ENCODE measurements at regions not wholly inside any gene's neighbourhood (a gene's known extent, or its start where the extent isn't known, plus 50 kb on each side); places are given as distances from the start of the nearest gene placed in this dataset.
"Not testable (repeated sequence)": the region's sequence is repeated elsewhere in the genome, so short reads cannot be mapped to it uniquely, and the experiment has no call there.

DNA sequence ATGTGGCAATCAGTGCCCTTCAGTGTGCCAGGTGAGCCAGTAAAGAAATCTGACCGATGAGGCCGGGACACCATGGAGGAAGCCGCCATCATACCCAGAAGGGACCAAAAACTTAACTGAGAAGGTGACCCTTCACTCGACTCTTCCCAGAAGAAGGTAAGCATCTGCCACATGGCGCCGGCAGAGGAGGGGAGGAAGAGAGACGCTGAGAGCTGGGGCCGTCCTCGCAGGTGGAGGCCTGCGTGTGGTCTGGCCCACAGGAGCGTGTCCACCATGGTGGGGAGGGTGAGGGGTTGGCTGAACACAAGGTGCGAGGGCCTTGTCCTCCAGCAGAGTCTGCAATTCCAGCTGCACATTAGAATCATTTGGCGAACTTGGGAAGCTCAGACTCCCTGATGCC lies 513.1 kb upstream of the RAB6C start:
- DNase-seq, result no peak

DNA sequence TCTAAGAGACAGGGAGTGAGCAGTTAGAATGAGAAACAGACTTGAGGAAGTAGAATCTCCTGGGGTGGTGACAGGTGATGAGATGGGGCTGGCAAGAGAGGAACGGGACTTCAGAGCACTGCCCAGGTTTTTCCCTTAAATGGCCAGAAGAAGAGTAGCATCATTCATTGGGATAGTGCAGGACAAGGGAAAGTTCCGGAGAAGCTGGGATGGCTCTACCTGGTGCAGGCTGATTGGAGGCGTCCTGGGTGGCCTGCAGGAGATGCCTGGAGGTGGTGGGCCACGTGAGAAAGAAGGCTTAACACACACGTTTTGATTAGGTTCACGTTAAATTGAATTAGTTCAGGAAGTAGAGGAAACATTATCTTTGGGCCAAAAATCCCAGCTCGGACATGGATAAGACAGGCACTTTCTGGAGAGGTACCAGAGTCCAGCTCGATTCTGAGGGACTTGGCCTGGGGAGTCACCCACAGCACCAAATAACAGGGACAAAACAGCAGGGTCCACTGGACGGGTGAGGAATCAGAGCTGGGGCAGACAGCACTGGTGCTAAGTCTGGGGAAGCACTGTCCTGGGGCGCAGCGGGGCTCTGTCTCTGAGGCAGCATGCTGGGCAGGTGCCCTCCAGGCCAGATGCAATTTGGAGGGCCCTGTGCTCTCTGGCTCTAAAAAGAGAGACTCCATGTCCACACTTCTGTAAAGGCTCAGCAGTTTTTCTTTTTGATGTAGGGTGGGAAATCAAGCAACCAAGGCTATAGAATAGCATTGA lies 512.3 kb upstream of the RAB6C start:
- DNase-seq, result no peak

DNA sequence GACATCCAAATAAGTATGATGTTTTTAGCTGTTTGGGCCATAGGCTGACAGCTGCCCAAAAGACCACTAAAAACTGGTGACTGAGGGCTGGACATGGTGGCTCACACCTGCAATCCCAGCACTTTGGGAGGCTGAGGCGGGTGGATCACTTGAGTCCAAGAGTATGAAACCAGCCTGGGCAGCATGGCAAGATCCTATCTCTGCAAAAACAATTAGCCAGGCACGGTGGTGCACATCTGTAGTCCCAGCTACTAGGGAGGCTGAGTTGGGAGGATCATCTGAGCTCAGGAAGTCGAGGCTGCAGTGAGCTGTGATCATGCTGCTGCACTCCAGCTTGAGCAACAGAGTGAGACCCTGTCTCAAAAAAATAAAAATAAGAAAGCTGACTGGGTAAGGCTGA lies 511.5 kb upstream of the RAB6C start:
- no peak for DNase-seq

DNA sequence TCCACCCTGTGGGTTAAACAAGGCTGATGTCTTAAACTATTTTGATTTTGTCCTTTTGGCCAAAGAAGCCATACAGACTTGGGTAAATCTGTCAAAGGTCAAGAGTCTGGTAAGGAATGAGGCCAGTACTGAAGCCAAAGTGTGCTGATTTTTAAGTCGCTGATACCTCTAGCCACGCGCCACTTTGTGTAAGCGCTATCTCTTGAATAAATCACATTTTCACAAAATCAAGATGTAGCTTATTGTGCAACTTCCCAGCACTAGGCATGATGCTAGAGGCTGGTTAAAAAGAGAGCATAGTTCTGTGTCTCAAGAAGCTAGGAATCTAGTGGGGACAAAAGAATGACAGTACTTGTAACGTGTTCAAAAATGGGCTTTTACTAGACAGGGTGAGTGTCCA lies 510.6 kb upstream of the RAB6C start:
- no peak for DNase-seq

DNA sequence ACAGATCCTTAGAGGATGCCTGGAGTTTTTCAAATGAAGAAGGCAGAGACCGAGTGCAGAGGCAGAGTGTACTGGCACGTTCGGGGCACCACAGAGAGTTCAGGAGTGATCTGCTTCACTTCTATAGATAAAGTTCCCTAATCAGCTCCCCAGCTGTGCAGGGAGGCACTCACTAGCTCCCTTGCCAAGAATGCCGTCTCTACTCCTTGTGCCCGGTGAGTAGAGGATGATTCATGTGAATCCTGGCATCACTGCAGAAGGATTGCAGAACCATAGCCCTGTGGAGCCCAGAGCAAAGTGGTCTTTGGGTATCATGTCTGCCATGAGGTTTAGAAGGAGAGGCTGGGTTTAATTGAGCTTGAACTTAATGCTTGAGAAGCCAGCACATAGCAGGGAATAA lies 510.1 kb upstream of the RAB6C start:
- DNase-seq, result no peak

DNA sequence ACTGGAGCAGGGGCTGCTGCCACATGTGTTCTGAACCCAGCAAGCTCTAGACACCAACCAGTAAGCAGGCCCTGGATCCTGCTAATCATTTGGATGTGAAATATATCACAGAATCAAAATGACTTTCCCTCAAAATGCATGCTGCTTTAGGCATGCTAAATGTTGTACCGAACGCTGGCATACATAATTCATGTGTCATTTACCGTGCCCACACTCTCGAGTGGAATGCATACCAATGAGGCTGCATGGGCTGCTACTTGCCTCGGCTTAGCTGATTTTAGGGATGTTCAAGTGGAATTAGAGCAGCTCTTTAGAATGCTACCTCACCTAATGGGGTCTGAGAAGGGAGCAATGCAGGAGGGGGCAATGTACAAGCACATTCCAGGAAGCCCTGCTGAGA lies 509.6 kb upstream of the RAB6C start:
- no peak for DNase-seq

DNA sequence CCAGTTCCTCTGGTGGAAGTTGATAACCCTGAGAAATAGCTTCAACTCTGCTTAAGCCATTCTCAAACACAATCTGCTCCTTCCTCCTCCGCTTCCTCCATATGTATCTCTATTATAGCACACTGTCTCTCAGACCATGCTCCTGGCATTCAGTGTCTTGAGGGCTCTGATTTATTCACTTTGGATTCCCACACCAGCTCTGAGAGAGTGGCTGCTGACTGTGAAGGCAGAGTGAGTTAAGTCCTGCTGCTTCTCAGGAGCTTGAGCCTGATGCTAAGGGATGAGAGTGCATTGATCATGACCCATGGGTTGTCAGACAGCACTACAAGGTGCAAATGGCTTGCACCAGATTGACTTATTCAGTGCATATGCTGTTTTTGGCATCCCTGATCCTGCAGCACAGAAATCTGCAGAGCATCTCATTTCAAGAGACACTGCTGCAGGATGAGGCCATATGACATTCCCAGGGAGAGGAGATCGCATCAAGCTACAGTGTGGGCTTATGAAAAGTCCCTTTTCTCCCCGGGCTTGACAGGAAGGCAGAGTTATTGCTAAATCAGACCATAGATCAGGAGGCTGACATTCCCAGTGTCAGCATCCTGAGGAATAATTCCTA lies 500.5 kb upstream of the RAB6C start:
- no peak for DNase-seq

DNA sequence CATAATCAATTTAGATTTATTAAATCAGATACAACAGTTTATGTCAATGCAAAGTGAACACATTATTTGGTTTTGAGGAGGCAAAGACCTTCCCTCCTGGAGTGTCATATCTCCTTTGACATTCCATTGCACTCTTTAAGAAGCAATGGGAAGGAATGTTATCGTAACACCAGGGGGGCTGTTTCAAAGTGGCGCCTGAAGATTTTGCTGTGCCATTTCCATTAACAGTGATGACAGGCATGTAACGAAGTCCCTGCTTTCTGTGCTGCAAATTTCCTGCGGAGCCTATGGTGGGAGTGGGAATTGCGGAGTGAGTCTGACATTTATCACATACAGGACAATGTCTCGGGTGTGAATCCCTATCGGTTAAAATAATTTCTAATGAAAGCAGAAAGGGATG lies 499.6 kb upstream of the RAB6C start:
- DNase-seq, result no peak

DNA sequence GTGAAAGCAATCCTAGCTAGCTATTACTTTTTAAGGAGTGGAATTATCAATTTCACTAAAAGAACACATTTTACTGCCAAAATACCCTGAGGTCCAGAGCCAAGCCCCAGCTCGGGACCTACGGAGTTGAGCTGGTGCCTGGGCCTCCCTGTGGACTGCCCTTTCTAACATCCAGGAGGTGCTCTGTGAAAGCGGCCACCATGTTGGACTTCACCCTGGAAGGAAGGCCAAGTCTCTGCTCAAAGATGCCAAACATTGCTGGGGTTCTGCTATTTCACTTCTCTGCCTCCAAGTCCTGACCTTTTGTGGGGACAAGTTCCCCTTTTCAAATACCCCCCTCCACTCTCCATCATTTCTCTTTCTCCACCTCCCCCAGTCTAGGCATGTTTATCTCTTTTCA lies 498.7 kb upstream of the RAB6C start:
- DNase-seq, result no peak

DNA sequence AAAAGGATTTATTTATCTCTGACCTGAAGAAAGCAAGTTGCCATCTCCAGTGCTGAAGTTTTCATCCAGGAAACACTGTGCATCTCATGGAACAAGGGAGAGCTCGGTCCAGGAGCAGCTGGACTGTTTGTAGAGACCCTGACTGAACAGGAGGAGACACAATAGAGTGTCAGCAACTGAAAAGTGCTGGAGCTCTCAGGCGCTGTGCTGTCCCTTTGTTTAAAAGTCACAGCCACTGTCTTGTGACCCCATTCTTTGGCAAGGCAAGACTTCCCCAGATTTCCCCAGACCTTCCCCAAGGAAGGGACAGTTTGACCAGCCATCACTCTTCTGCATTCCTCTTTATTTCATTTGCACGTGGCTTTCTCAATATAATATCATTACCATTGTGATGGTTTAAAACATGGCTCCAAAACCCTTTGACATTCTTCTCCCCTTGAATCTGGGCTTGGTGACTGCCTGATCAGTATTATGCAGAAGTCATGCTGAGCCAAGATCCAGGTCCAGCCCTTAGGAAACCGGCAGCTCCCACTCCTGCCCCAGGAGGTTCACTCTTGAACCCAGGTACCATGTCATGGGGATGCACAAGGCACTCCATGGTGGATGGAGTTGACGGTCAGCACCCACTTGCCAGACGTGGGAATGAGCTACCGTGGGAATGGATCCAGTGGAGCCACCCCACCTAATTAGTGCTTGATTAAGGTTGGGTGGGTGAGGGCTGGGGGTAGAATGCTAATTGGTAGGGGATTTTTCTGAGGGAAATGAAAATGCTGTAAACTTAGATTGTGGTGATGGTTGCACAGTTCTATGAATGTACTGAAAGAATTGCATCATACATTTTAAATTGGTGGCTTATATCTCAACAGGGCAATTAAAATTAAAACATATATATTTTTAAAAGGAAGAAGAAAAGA lies 497.9 kb upstream of the RAB6C start:
- no peak for DNase-seq

DNA sequence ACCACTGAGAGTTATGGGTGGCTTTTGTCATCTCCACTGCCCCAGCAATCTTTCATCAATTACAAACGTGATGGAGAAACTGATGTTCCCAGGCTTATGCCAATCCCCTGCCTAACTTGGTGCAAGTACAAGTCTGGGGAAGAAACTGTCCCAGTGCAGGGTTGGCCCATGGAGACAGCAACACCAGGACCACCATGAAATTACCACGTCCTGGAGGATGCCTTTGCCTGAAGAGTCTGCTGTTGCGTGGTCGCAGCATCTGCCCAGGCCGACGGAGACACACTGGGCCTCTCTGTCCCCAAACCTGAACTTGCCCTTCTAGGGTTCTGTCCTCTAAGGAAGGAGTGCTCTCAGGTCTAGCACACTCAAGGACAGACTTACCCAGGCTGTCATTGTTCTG lies 496.8 kb upstream of the RAB6C start:
- DNase-seq, result no peak

DNA sequence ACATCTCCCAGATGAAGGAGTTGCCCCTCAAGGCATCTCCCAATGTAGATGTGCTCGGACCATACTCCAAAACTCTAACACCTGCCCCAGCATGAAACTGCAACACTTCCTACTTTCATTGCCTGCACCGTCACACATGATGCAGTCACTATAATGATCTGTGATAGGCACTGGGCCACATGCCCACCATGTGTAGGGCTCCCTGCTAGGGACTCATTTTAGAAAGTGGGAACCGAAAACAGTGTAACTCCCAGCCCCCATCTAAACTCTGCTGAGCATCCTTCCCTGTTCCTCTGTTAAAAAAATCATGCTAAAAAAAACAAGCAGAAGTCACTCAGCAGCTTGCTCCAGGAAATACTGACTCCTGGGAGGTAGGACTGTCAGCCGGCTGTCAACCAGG lies 496.1 kb upstream of the RAB6C start:
- no peak for DNase-seq

DNA sequence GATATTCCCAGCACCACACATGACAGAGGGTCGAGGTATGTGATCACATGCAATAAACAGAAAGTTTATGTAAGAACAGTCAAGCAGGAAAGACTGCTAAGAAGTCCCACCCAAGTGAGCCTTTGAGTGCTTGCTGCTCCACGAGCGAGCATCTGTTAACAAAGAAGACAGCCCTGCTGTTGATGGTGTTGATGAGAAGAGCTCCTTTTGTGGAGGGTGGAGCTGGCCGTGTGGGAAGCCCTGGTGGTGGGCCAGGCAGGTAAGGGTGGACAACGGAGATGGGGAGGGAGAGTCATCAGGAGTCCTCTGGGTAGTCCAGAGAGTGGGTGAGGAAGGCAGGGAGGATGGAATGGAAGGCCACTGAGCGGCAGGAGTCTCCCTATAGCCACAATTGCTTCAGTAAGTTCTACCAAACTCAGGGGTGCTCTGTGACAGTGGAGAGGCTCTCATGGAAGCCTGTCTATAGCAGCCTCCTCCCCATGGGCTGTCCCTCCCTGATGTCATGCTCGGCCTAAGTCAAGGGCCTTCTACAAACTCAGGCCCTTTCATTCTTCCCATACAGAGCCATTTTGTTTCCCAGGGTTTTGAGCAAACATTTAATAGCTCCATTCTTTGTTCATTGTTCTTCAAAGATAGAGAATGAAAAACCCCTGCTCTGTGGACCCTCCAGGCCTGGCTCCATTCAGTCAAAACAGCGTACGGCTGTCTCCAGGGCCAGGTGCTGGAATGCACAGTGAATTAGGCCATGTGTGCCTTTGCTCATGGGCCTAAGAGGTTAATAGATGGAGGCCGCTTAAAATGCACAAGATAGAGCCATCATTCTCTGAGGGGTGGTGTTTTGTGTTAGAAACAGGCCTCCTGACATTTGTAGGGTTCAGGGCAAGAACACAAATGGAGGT lies 494.2 kb upstream of the RAB6C start:
- DNase-seq, result no peak

DNA sequence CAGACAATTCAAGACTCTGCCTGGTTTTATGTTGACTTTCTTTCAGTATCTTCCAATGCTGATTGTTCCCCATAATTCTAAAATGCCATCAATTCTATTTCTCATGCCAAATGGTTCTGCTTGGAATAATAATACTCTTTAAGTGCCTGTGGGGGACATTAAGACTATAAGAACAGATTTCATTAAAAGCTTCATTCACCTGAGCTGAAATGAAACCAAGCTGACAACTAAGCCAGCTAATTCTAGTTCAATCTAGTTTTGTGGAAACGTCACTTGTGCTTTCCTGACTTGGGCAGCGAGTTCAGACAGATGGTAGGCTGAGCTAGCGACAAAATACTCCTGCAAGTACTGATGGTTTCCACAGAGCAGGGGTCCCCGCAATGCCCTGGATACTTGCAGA lies 491.1 kb upstream of the RAB6C start:
- no peak for DNase-seq

DNA sequence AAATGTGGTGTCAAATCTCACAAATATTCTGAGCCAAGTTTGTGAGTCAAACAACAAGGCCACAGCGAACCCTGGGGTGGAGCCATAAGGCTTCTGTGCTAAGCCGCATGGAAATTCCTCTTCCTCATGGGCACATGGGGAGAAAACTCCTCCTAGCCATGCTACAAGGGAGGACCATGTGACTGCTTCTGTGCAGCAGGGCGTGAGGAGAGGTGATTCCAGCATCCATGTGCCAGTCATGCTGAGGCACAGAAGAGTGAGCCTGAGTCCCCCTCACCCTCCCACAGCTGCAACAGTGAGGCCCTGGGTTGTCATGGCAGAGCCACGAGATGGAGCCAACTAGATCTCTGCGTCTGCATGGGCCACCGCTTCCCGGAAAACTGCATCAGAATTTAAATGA lies 488.8 kb upstream of the RAB6C start:
- DNase-seq, result no peak

DNA sequence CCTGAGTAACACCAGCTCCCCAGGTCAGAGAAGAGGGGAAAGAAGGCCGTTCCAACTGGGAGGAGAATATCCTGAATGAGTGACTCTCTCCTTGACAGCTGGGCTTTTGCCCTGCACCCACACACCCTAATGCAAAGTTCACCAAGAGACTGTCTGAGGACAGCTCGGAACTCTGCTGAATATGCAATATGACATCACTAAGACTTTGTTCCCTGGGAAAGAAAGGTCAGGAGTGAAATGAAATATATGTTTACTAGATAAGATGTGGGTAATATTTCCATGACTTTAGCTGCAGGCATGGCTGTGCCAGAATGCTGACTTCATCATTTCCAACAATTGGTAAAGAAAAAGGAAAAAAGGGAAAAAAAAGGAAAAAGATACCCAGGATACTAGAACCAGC lies 488.2 kb upstream of the RAB6C start:
- no peak for DNase-seq

DNA sequence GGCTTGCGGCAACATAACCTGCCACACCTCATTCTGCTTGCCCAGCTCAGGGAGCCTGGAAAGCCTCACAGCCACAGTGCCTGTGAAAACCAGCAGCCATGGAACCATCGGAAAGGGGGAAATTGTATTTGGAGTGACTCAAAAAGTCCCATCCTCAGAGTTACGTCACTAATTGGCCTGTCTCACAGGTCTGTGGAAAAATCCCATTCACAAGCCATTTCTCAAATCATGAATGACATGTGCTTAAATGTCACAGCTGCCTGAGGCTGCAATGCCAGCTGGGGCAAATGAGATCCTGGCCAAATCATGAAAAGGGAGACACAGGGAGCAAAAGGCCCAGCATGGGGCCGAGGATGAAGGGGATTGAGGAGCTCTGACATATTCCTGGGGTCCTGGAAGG lies 486.9 kb upstream of the RAB6C start:
- DNase-seq, result no peak

DNA sequence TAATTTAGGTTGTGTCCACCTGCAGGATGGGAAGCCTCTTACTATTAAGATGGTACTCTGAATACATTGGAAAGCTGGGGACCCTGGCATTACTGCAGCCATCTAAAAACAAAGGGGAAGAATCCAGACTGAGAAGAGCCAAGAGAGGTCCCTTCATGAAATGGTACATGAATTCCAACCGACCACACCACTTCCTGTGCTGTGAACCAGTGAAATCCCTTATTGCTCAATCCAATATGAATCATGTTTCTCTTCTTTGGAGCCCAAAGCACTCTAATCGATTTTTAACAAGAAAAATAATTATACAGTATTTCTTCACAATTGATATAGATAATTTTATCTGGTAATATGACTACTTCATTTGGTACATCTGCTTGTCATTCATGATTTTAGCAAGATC lies 479.7 kb upstream of the RAB6C start:
- DNase-seq, result no peak

DNA sequence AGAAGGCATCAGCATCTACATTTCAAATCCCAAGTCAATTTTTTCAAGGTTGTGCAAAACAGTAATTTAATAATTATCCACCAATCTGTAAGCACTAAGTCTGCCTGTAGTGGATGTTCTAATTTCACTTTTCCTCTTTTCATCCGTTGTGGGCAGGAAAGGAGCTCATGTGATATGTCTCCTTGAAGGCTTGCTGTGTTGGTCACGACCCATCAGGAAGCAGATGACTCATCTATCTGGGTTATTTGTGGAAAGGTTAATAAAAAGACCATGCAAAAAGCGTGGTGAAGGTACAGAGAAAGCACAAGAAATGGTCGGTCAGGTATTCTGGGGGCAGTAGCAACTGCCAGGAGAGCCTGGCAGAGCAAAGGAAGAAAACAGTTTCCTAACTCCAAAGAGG lies 476.7 kb upstream of the RAB6C start:
- DNase-seq, result no peak

DNA sequence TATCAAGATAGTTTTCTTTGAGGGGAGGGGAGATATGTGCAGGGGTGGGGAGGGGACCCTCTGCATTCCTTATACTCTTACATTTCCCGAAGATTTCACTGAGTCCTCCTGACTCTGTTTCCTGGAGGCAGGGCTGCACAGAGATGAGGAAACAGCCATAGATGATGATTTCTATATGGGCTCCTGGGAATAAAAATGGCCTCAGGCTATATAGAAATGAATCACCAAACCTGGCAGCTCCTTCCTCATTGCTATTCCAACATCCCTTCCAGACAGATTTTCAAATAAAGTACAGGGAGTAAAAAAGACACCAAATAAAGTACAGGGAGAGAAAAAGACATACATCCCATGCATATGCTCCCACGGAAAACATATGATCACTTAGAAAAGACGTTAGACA lies 474.8 kb upstream of the RAB6C start:
- DNase-seq, result no peak

DNA sequence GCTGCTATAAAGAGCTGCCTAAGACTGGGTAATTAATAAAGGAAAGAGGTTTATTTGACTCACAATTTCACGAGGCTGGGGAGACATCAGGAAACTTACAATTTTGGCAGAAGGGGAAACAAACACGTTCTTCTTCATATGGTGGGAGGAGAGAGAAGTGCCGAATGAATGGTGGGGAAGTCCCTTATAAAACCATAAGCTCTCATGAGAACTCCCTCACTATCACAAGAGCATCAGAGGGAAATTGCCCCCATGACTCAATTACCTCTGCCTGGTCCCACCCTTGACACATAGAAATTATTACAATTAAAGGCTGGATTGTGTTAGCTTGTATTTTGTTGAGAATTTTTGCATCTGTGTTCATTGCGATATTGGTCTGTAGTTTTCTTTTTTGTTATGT lies 460.5 kb upstream of the RAB6C start:
- no peak for DNase-seq

DNA sequence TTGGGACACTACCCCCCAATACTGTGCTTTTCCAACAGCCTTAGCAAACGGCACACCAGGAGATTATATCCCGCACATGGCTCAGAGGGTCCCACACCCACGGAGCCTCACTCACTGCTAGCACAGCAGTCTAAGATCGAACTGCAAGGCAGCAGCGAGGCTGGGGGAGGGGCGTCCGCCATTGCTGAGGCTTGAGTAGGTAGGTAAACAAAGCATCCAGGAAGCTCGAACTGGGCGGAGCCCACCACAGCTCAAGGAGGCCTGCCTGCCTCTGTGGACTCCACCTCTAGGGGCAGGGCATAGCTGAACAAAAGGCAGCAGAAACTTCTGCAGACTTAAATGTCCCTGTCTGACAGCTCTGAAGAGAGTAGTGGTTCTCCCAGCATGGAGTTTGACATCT lies 447.3 kb upstream of the RAB6C start:
- not testable (repeated sequence) for DNase-seq

DNA sequence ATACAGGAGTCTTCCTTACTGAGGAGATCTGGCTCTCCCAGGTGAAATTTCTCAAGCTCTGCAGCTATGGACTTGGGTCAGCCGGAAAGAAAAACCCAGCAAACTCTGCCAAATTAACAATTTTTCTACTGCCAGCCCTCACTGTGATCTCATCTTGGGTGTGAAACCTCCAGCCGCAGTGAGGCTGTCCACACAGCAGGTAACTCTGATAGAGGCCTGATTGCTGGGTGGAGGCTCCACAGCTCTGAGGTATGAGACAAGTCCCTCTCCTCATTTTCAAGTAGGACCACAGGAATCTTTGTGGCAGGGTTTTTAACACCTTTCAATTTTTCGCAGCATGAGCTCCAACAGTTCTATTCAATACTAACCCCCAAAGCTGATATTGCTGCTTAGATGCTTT lies 430.6 kb upstream of the RAB6C start:
- DNase-seq, result no peak

All from T-helper 2 cell (primary cell).